K562 (cell line): ENCODE measurements at regions not wholly inside any gene's neighbourhood (a gene's known extent, or its start where the extent isn't known, plus 50 kb on each side); places are given as distances from the start of the nearest gene placed in this dataset.

ENCODE experiments used
- ATAC-seq: fragments of 200-7000 bp; cut with Tn5 transposase; 3 replicates; pipeline ENCODE4 v1.9.1; 2020; ENCODE audit warnings: moderate library complexity
- BruUV-seq: library from RNA; stranded (reverse); fragments of 400-500 nt; replicated peaks from 2 replicates; lab custom pipeline; 2021; lab: Mats Ljungman, UMichigan
- CTCF ChIA-PET: fragments of 300-600 bp; formaldehyde crosslinking; extraction: SDS; loops from one replicate; lab custom pipeline; 2021; ENCODE audit warnings: low intra/inter-chr PET ratio; lab: Yijun Ruan, JAX
- POLR2A ChIA-PET: fragments of 300-600, 350-650 bp; sonication (Branson Sonifier 250); formaldehyde crosslinking; extraction: SDS; loops from one replicate; lab custom pipeline; 2021; ENCODE audit warnings: antibody characterized with exemption, inconsistent platforms; lab: Yijun Ruan, JAX
- DNase-seq, 4 experiments: peaks; one replicate each; pipeline versions ENCODE4 v3.0.0 to v3.0.0-alpha.2; 2011 to 2018; ENCODE audit warnings: low spot score in 3 of 4, mixed read lengths in 3 of 4; ENCODE audit errors: extremely low read depth in 1 of 4
- FAIRE-seq: peaks from 2 replicates; lab custom pipeline; 2011; peaks lifted over from hg19 to GRCh38; lab: Jason Lieb, UNC
- H2AFZ ChIP-seq: 2 replicates; pipeline ENCODE4 v1.6.0; 2011; ENCODE audit warnings: low read depth, low read length, control low read depth, inconsistent platforms
- H3K27ac ChIP-seq: fragments of 200-600 bp; 3 replicates; pipeline ENCODE4 v1.8.0; 2011; ENCODE audit warnings: low read depth, mild to moderate bottlenecking, control low read depth, inconsistent platforms, low read length, moderate library complexity, mixed read lengths; ENCODE audit errors: extremely low read depth
- H3K27me3 ChIP-seq, 2 experiments: fragments of 300-600 bp in 1 of 2; 2 replicates in 1 of 2; 3 replicates in 1 of 2; pipeline versions ENCODE4 v1.6.0 to v1.8.0; 2011; ENCODE audit warnings: inconsistent platforms in 2 of 2, low read length in 2 of 2, mild to moderate bottlenecking in 1 of 2, mixed read lengths in 1 of 2, moderate library complexity in 1 of 2; ENCODE audit not compliant: control insufficient read depth in 2 of 2, insufficient read depth in 2 of 2
- H3K36me3 ChIP-seq: fragments of 300-600 bp; 3 replicates; pipeline ENCODE4 v1.8.0; 2011; ENCODE audit warnings: mild to moderate bottlenecking, low read length, inconsistent platforms; ENCODE audit not compliant: control insufficient read depth, insufficient read depth
- H3K4me1 ChIP-seq, 2 experiments: fragments of 200-600 bp in 1 of 2; replicated peaks in 1 of 2; 2 replicates in 1 of 2; 3 replicates in 1 of 2; pipeline versions ENCODE4 v1.5.1 to v1.8.0; 2011; ENCODE audit warnings: inconsistent platforms in 2 of 2, low read length in 2 of 2, mild to moderate bottlenecking in 1 of 2, mixed read lengths in 1 of 2, moderate library complexity in 1 of 2; ENCODE audit not compliant: control insufficient read depth in 2 of 2, insufficient read depth in 2 of 2
- H3K4me2 ChIP-seq: 2 replicates; pipeline ENCODE4 v1.6.1; 2011; ENCODE audit warnings: low read length, control low read depth, inconsistent platforms, mixed read lengths; ENCODE audit not compliant: insufficient read depth
- H3K4me3 ChIP-seq: fragments of 200-600 bp; sonication (generic), shearing (Covaris generic); 2 replicates; pipeline ENCODE4 v1.5.1; 2016; ENCODE audit warnings: control low read depth, inconsistent platforms
- H3K79me2 ChIP-seq: fragments of 200-600 bp; 3 replicates; pipeline ENCODE4 v1.8.0; 2011; ENCODE audit warnings: low read length, inconsistent platforms; ENCODE audit not compliant: control insufficient read depth, insufficient read depth
- H3K9ac ChIP-seq, 2 experiments: 2 replicates each; pipeline versions ENCODE4 v1.6.0 to v1.6.1; 2011; ENCODE audit warnings: low read depth in 2 of 2, low read length in 2 of 2, control low read depth in 1 of 2, inconsistent platforms in 1 of 2, mild to moderate bottlenecking in 1 of 2, mixed read lengths in 1 of 2; ENCODE audit not compliant: insufficient read depth in 1 of 2
- H3K9me1 ChIP-seq: one replicate; pipeline ENCODE4 v1.6.0; 2011; ENCODE audit warnings: inconsistent platforms, mild to moderate bottlenecking, low read length, moderate library complexity; ENCODE audit not compliant: control insufficient read depth, insufficient read depth
- H3K9me3 ChIP-seq: replicated peaks from 2 replicates; pipeline ENCODE4 v1.5.1; 2011; ENCODE audit warnings: low read depth, low read length, inconsistent platforms; ENCODE audit not compliant: control insufficient read depth, insufficient read depth
- H4K20me1 ChIP-seq: replicated peaks from 2 replicates; pipeline ENCODE4 v1.6.1; 2011; ENCODE audit warnings: low read length, inconsistent platforms, mixed read lengths; ENCODE audit not compliant: control insufficient read depth, insufficient read depth
- AFF1 ChIP-seq, 2 experiments: fragments of 450-650 bp; IDR thresholded peaks; 2 replicates each; pipeline ENCODE4 v1.6.1; 2018; ENCODE audit warnings: mild to moderate bottlenecking in 2 of 2, low read depth in 1 of 2; ENCODE audit not compliant: partially characterized antibody in 2 of 2
- ARID4B ChIP-seq: sonication (generic); formaldehyde crosslinking; IDR thresholded peaks from 2 replicates; pipeline ENCODE4 v1.8.0; 2022; ENCODE audit warnings: mild to moderate bottlenecking, missing genetic modification reagents
- CTBP1 ChIP-seq: fragments of 450-650 bp; IDR thresholded peaks from 2 replicates; pipeline ENCODE4 v1.6.1; 2016; ENCODE audit warnings: borderline replicate concordance
- TCF3 ChIP-seq: sonication (generic); formaldehyde crosslinking; IDR thresholded peaks from 2 replicates; pipeline ENCODE4 v1.4.0; 2020; ENCODE audit warnings: mild to moderate bottlenecking, missing genetic modification reagents
- in situ Hi-C: fragments of 300-500 bp; cut with MboI; formaldehyde crosslinking; loops from 4 replicates; pipeline ENCODE4 v1.15.0; 2018; ENCODE audit warnings: inconsistent platforms, mixed read lengths
- intact Hi-C: fragments of 100-400 bp; cut with micrococcal nuclease; formaldehyde crosslinking; loops from 2 replicates; pipeline ENCODE4 v1.14.2; 2022

GRCh38 chr17:12457493-12457892 lies 208.2 kb upstream of the MYOCD start (continued):
- no peak for TF ChIP-seq AFF1 (IDR thresholded peaks at IDR 0.05; ENCODE audit: low read depth in 1 of 2, partially characterized antibody in 2 of 2)

- CTCF ChIA-PET, result no interaction called here
- Histone ChIP-seq H4K20me1 (no peaks in the 10 kb centered on the region), H3K4me1 (no peaks in the 10 kb centered on the region), H3K79me2 (no peaks in the 10 kb centered on the region), H3K27me3 (no peaks in the 10 kb centered on the region), H3K4me2 (no peak overlapping the region), H3K4me3 (no peak overlapping the region), H3K27ac (no peak overlapping the region), H3K9me3 (no peaks in the 10 kb centered on the region), H2AFZ (no peak overlapping the region), H3K9ac (no peak overlapping the region), H3K9me1 (no peaks in the 10 kb centered on the region), H3K36me3 (no peaks in the 10 kb centered on the region)
- ATAC-seq (no peak), FAIRE-seq (no peak), DNase-seq (no peak)
- POLR2A ChIA-PET, result no interaction called here
- intact Hi-C loops (no loop called here), in situ Hi-C loops (no loop called here)
- no TSS peak for BruUV-seq
- TF ChIP-seq ARID4B (CRISPR knock-in tag) (no peak), CTBP1 (no peak), TCF3 (CRISPR knock-in tag) (no peak)
Observed at GRCh38 chr17:12459736-12460135, 206.0 kb upstream of the MYOCD start.
